HFFc6 (cell line): ENCODE measurements at regions not wholly inside any gene's neighbourhood (a gene's known extent, or its start where the extent isn't known, plus 50 kb on each side); places are given as distances from the start of the nearest gene placed in this dataset.

Source experiments
- DNase-seq: peaks from one replicate; pipeline ENCODE4 v3.0.0-alpha.2; 2018
- H3K27ac Mint-ChIP-seq: 2 replicates; pipeline ENCODE4 v1.8.0; 2020; ENCODE audit warnings: mild to moderate bottlenecking, mixed read lengths
- H3K27me3 Mint-ChIP-seq: 2 replicates; pipeline ENCODE4 v1.8.0; 2021; ENCODE audit warnings: mild to moderate bottlenecking, moderate library complexity, mixed read lengths; ENCODE audit not compliant: insufficient read depth
- H3K36me3 Mint-ChIP-seq: 2 replicates; pipeline ENCODE4 v1.8.0; 2021; ENCODE audit warnings: low read depth, mixed read lengths
- H3K4me1 Mint-ChIP-seq: 2 replicates; pipeline ENCODE4 v1.8.0; 2020; ENCODE audit warnings: low read depth, mixed read lengths
- H3K4me3 Mint-ChIP-seq: 2 replicates; pipeline ENCODE4 v1.8.0; 2020; ENCODE audit warnings: mild to moderate bottlenecking, moderate library complexity, mixed read lengths
- H3K9me3 Mint-ChIP-seq: 2 replicates; pipeline ENCODE4 v1.8.0; 2020; ENCODE audit warnings: mild to moderate bottlenecking, mixed read lengths
- TF ChIP-seq, protein P1 (sequence below): fragments of 200-600 bp; sonication (generic); IDR thresholded peaks from 2 replicates; pipeline ENCODE4 v1.5.0; 2021; ENCODE audit warnings: antibody characterized with exemption, mild to moderate bottlenecking

DNA sequence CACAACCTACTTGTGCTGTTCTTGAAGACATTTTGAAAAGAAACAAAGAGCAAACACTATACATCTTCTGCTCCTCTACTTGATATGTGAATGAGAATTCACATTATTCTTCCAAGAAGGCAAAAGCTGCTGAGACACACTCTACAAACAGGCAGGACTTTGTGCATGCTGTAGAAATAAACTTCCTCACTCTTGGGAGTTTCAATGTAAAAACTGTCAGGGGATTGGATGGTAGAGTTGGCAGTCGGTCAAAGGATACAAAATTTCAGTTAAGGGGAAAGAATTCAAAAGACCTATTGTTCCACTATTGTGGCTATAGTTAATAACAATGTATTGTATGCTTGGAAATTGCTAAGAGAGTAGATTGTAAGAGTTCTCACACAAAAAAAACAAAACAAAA, 196.3 kb downstream of the MC4R start:
- Mint-ChIP-seq H3K27ac (no peak overlapping the region), H3K4me1 (no peaks in the 10 kb centered on the region), H3K27me3 (peaks cover 1% of the 10 kb centered on the region), H3K4me3 (no peak overlapping the region), H3K36me3 (no peaks in the 10 kb centered on the region), H3K9me3 (no peaks in the 10 kb centered on the region)
- TF ChIP-seq, protein P1, sequence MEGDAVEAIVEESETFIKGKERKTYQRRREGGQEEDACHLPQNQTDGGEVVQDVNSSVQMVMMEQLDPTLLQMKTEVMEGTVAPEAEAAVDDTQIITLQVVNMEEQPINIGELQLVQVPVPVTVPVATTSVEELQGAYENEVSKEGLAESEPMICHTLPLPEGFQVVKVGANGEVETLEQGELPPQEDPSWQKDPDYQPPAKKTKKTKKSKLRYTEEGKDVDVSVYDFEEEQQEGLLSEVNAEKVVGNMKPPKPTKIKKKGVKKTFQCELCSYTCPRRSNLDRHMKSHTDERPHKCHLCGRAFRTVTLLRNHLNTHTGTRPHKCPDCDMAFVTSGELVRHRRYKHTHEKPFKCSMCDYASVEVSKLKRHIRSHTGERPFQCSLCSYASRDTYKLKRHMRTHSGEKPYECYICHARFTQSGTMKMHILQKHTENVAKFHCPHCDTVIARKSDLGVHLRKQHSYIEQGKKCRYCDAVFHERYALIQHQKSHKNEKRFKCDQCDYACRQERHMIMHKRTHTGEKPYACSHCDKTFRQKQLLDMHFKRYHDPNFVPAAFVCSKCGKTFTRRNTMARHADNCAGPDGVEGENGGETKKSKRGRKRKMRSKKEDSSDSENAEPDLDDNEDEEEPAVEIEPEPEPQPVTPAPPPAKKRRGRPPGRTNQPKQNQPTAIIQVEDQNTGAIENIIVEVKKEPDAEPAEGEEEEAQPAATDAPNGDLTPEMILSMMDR, result no peak
- no peak for DNase-seq

DNA sequence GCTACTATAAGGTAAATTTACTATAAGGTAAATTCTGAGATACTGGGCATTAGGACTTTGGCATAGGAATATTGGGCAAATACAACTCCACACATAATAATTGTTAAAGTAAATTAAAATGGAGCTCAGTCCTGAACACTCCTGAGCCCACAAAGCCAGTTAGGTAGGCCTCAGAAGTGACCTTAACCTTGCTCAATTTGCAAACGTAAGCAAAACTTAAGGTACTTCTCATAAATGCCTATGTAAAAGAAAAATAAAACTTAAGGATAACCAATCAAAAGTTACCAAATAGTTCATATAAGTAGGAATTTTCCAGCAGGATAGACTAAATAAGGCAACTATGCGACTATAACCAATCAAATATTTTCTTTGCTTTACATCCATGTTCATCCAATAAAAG, 197.7 kb downstream of the MC4R start:
- Mint-ChIP-seq H3K4me3 (no peak overlapping the region), H3K36me3 (no peaks in the 10 kb centered on the region), H3K4me1 (no peaks in the 10 kb centered on the region), H3K27me3 (peaks cover 4% of the 10 kb centered on the region), H3K27ac (no peak overlapping the region), H3K9me3 (no peaks in the 10 kb centered on the region)
- DNase-seq, result no peak
- TF ChIP-seq, protein P1, result no peak

DNA sequence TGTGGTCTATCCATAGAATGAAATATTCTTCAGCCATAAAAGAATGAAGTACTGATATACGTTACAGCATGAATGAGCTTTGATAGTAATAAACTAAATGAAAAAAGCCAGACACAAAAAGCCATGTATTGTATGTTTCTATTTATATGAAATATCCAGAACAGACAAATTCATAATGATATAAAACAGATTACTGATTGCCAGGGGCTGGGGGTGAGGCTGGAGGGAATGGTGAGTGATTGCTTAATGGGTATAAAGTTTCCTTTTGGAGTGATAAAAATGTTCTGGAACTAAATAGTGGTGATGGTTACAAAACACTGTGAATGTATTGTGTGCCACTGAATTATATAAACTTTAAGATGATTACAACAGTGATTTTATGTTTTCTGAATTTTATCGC, 200.5 kb downstream of the MC4R start:
- Mint-ChIP-seq H3K36me3 (no peaks in the 10 kb centered on the region), H3K27ac (no peak overlapping the region), H3K27me3 (peaks cover 4% of the 10 kb centered on the region), H3K9me3 (no peaks in the 10 kb centered on the region), H3K4me3 (no peak overlapping the region), H3K4me1 (no peaks in the 10 kb centered on the region)
- no peak for DNase-seq
- TF ChIP-seq, protein P1, result no peak

DNA sequence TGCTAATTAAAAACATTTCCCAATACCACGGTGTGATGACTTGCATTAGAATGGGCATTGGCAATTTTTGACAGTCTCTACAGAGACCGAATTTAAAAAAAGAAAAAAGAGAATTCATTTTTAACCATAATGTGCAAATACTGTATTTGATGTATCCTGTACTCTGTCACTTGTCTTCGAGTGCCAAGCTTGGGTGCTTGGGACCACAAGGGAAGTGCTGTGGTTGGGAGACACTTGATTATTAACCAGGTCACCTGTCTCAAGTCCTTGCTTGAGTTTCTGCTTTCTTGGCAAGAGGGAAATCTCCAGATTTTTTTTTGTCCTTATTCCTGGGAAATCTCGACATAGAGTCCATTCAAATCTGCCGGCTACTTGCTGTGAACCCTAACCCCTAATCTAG, 209.0 kb downstream of the MC4R start:
- H3K4me3 Mint-ChIP-seq, result no peak overlapping the region
- DNase-seq, result no peak
- TF ChIP-seq, protein P1, result no peak
- no peaks in the 10 kb centered on the region; the same call in 1 of the 2 replicates for H3K27me3 Mint-ChIP-seq
- H3K36me3 Mint-ChIP-seq, result no peaks in the 10 kb centered on the region
- no peaks in the 10 kb centered on the region for H3K4me1 Mint-ChIP-seq
- no peak overlapping the region for H3K27ac Mint-ChIP-seq
- H3K9me3 Mint-ChIP-seq, result peaks cover 4% of the 10 kb centered on the region; the same call in 1 of the 2 replicates

DNA sequence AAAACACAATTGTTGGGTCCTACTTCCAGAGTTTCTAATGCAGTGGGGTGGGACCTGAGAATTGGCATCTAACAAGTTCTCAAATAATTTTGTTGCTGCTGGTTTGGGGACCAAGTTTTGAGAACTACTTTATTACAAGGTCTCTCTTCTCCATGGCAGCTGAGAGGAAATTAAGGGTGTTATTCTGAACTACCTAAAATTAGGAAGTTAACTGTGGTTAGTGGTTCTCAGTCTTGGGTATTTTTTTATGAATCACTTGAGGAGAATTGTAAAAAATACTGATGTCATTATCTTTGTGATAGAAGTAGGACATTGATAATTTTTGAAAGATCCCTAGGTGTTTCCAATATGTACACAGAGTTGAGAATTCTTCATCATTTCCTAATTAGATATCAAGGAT, 210.2 kb downstream of the MC4R start:
- no peaks in the 10 kb centered on the region for H3K4me1 Mint-ChIP-seq
- H3K27ac Mint-ChIP-seq, result no peak overlapping the region
- H3K4me3 Mint-ChIP-seq, result no peak overlapping the region
- TF ChIP-seq, protein P1, result no peak
- H3K27me3 Mint-ChIP-seq, result no peaks in the 10 kb centered on the region; the same call in 1 of the 2 replicates
- peaks cover 4% of the 10 kb centered on the region; the same call in 1 of the 2 replicates for H3K9me3 Mint-ChIP-seq
- no peaks in the 10 kb centered on the region for H3K36me3 Mint-ChIP-seq
- no peak for DNase-seq

DNA sequence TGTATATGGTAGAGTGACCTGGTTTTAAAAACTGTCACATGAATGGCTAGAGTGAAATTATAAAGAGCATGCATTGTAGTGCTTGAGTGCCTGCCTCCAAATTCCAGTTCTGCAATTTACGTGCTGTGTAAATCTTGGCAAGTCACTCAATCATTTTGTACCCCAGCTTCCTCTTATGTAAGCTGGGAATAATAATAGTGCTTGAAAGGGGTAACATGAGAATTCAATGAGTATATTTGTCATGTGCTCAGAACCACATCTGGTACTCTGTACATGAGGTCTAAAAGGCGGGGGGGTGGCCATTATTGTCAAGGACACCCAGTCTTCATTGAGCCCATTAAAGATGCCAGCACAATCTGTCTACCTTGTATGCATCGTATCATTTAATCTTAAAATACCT, 214.8 kb downstream of the MC4R start:
- Mint-ChIP-seq H3K27ac (no peak overlapping the region), H3K36me3 (no peaks in the 10 kb centered on the region), H3K4me1 (no peaks in the 10 kb centered on the region), H3K27me3 (no peaks in the 10 kb centered on the region), H3K4me3 (no peak overlapping the region), H3K9me3 (no peaks in the 10 kb centered on the region)
- DNase-seq, result no peak
- TF ChIP-seq, protein P1, result no peak
